ENCODE measurements at regions not wholly inside any gene's neighbourhood (a gene's known extent, or its start where the extent isn't known, plus 50 kb on each side); places are given as distances from the start of the nearest gene placed in this dataset.

DNA sequence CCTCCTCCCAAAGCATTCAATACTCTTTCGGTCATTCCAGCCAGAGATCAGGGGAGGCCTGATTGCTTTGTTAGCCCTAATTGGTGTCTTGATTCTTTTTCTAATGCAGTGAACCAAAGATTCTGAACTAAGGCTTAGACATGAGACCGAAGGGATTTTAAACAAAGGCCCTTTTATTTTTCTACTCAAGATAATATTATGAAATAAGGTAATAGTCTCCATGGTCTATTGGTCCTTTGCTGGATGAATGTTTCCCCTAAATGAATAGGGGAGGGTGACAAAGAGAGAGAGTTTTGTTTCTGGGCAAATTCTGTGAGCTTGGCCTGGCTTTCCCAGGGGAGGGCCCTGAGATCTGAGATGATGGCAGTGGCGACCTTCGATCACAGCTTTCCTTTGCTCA, 449.1 kb downstream of the TYW1 start (continued):
- TF ChIP-seq ELK4 (IDR thresholded peaks at IDR 0.05; ENCODE audit: borderline replicate concordance, low read depth, low read length) (no peak), ZNF677 (tag by site-specific recombination; IDR thresholded peaks at IDR 0.05) (no peak), HOXD13 (CRISPR knock-in tag; IDR thresholded peaks at IDR 0.05; ENCODE audit: borderline replicate concordance) (no peak)

GRCh38 chr7:67447297-67447696, 450.7 kb downstream of the TYW1 start:
- Histone ChIP-seq H3K4me3 (ENCODE audit: low read depth, low read length) (no peak overlapping the region), H3K9me3 (ENCODE audit: control insufficient read depth, insufficient read depth, low read depth, low read length) (no peaks in the 10 kb centered on the region), H3K4me1 (ENCODE audit: control insufficient read depth, insufficient read depth, low read length) (no peaks in the 10 kb centered on the region), H3K36me3 (ENCODE audit: control insufficient read depth in 2 of 2, insufficient read depth in 1 of 2, low read length in 2 of 2) (no peaks in the 10 kb centered on the region), H3K27ac (ENCODE audit: extremely low read depth, low read depth, low read length) (no peak overlapping the region)
- CTCF ChIA-PET, result no interaction called here
- TF ChIP-seq ZNF18 (tag by site-specific recombination; IDR thresholded peaks at IDR 0.05), result no peak
- no peak for TF ChIP-seq ZNF76 (tag by site-specific recombination; IDR thresholded peaks at IDR 0.05; ENCODE audit: borderline replicate concordance, low read depth)
- TF ChIP-seq ZNF239 (tag by site-specific recombination; IDR thresholded peaks at IDR 0.05), result no peak
- no peak for TF ChIP-seq SETDB1 (IDR thresholded peaks at IDR 0.05; ENCODE audit: insufficient read length, low read length)
- no peak for TF ChIP-seq ZNF2 (tag by site-specific recombination; IDR thresholded peaks at IDR 0.05)
- no peak for TF ChIP-seq ZNF621 (tag by site-specific recombination; IDR thresholded peaks at IDR 0.05)
- TF ChIP-seq ZNF549 (tag by site-specific recombination; IDR thresholded peaks at IDR 0.05), result no peak
- no peak for TF ChIP-seq ZNF311 (tag by site-specific recombination; IDR thresholded peaks at IDR 0.05; ENCODE audit: borderline replicate concordance)
- no peak for TF ChIP-seq OSR2 (tag by site-specific recombination; IDR thresholded peaks at IDR 0.05)
- POLR2A ChIA-PET, result no interaction called here

DNA sequence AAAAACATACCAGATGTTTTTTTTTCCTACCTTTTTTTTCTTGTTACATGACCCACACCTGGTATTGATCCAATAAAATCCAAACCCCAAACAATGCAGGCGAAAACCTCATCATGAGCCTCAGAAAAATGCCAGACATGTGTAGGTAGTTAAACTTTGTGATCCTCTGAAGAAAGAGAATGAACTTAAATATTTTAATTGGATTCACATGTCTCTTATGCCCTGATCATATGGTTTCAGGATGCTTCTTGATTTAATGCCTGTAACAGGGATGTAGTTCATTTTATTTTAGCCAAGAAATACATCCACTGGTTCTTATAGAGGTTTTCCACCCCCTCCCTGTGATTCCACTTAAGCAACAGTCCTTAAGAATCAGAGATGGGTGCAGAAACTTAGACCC, 451.6 kb downstream of the TYW1 start:
- Histone ChIP-seq H3K27ac (ENCODE audit: extremely low read depth, low read depth, low read length) (no peak overlapping the region), H3K9me3 (ENCODE audit: control insufficient read depth, insufficient read depth, low read depth, low read length) (no peaks in the 10 kb centered on the region), H3K4me3 (ENCODE audit: low read depth, low read length) (no peak overlapping the region), H3K36me3 (ENCODE audit: control insufficient read depth in 2 of 2, insufficient read depth in 1 of 2, low read length in 2 of 2) (no peaks in the 10 kb centered on the region), H3K4me1 (ENCODE audit: control insufficient read depth, insufficient read depth, low read length) (no peaks in the 10 kb centered on the region)
- TF ChIP-seq, protein P1, sequence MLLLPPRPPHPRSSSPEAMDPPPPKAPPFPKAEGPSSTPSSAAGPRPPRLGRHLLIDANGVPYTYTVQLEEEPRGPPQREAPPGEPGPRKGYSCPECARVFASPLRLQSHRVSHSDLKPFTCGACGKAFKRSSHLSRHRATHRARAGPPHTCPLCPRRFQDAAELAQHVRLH (tag by site-specific recombination; IDR thresholded peaks at IDR 0.05), result no peak
- TF ChIP-seq ZNF155 (tag by site-specific recombination; IDR thresholded peaks at IDR 0.05) (no peak), GLI2 (tag by site-specific recombination; IDR thresholded peaks at IDR 0.05; ENCODE audit: borderline replicate concordance, low read depth) (no peak), SP3 (tag by site-specific recombination; IDR thresholded peaks at IDR 0.05) (no peak), ZNF302 (tag by site-specific recombination; IDR thresholded peaks at IDR 0.05; ENCODE audit: low read depth) (no peak), ZNF146 (tag by site-specific recombination; IDR thresholded peaks at IDR 0.05) (no peak)
- POLR2A ChIA-PET, result no interaction called here
- CTCF ChIA-PET, result no interaction called here

GRCh38 chr7:67450171-67450570, 453.5 kb downstream of the TYW1 start:
- CTCF ChIA-PET, result no interaction called here
- Histone ChIP-seq H3K4me1 (ENCODE audit: control insufficient read depth, insufficient read depth, low read length) (no peaks in the 10 kb centered on the region), H3K36me3 (ENCODE audit: control insufficient read depth in 2 of 2, insufficient read depth in 1 of 2, low read length in 2 of 2) (no peaks in the 10 kb centered on the region), H3K4me3 (ENCODE audit: low read depth, low read length) (no peak overlapping the region), H3K27ac (ENCODE audit: extremely low read depth, low read depth, low read length) (no peak overlapping the region), H3K9me3 (ENCODE audit: control insufficient read depth, insufficient read depth, low read depth, low read length) (no peaks in the 10 kb centered on the region)
- no peak for TF ChIP-seq ZNF335 (tag by site-specific recombination; conservative IDR thresholded peaks at IDR 0.05)
- POLR2A ChIA-PET, result interaction anchor here (0.7 kb wide), 1 partner anchor 9 kb away, joined by 7 read pairs; no protein-coding TSS in a partner anchor

Data from HEK293 (cell line).